Ishikawa (cell line): ENCODE measurements at regions not wholly inside any gene's neighbourhood (a gene's known extent, or its start where the extent isn't known, plus 50 kb on each side); places are given as distances from the start of the nearest gene placed in this dataset.

ENCODE experiments used
- CEBPB ChIP-seq: IDR thresholded peaks from 2 replicates; pipeline ENCODE4 v1.6.1; 2012
- CREB1 ChIP-seq: IDR thresholded peaks from 2 replicates; pipeline ENCODE4 v1.6.1; 2012; ENCODE audit warnings: low read depth
- EGR1 ChIP-seq: IDR thresholded peaks from 2 replicates; pipeline ENCODE4 v1.6.1; 2012
- EP300 ChIP-seq: IDR thresholded peaks from 2 replicates; pipeline ENCODE4 v1.6.1; 2012; ENCODE audit warnings: borderline replicate concordance
- FOXM1 ChIP-seq: IDR thresholded peaks from 2 replicates; pipeline ENCODE4 v1.6.1; 2012; ENCODE audit warnings: low read depth, borderline replicate concordance
- NFIC ChIP-seq: IDR thresholded peaks from 2 replicates; pipeline ENCODE4 v1.6.1; 2012
- RAD21 ChIP-seq: IDR thresholded peaks from 2 replicates; pipeline ENCODE4 v1.6.1; 2012; ENCODE audit warnings: low read depth
- REST ChIP-seq: IDR thresholded peaks from 2 replicates; pipeline ENCODE4 v1.6.1; 2012; ENCODE audit warnings: low read depth, mild to moderate bottlenecking
- TAF1 ChIP-seq: IDR thresholded peaks from 2 replicates; pipeline ENCODE4 v1.6.1; 2012; ENCODE audit warnings: low read depth, mild to moderate bottlenecking
- TCF12 ChIP-seq: IDR thresholded peaks from 2 replicates; pipeline ENCODE4 v1.6.1; 2012; ENCODE audit warnings: low read depth
- TEAD4 ChIP-seq: IDR thresholded peaks from 2 replicates; pipeline ENCODE4 v1.6.1; 2012
- YY1 ChIP-seq: IDR thresholded peaks from 2 replicates; pipeline ENCODE4 v1.6.1; 2012; ENCODE audit warnings: low read depth
- ZBTB7A ChIP-seq: IDR thresholded peaks from 2 replicates; pipeline ENCODE4 v1.6.1; 2012; ENCODE audit warnings: low read depth
- TF ChIP-seq, protein P1 (sequence below): IDR thresholded peaks from 2 replicates; pipeline ENCODE4 v1.6.1; 2012
- TF ChIP-seq, protein P2 (sequence below): IDR thresholded peaks from 2 replicates; pipeline ENCODE4 v1.6.1; 2012

- TF ChIP-seq TEAD4 = no peak
- no peak for TF ChIP-seq REST
- TF ChIP-seq, protein P1, sequence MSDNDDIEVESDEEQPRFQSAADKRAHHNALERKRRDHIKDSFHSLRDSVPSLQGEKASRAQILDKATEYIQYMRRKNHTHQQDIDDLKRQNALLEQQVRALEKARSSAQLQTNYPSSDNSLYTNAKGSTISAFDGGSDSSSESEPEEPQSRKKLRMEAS = no peak
- no peak for TF ChIP-seq TCF12
These were observed 93.0 kb upstream of the TMPO start for GRCh38 chr12:98422359-98422758.

DNA sequence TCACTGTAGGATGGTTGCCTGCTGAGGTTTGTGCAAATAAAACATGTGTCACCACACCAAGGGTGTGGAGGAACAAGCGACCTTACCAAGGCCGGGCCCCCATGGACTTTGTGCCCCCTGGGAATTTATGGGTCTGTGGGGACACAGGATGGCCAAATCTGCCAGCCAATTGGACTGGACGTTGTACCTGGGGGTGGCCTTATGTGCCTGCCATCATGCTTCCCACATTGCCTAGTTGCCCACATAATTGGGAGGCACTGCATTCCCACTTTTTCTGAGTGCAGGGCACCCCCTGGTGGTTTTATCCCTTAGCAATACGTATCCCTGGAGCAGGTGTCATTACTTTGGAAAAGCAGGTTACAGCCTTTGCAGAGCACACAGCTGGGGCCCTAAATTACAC lies 92.6 kb upstream of the TMPO start:
- TF ChIP-seq, protein P1 = peak; percentile 22; the same call in 1 of the 2 replicates
- TF ChIP-seq ZBTB7A (no peak), RAD21 (peak; percentile 78)

- TF ChIP-seq TAF1 = no peak
- peak; percentile 13; the same call in 1 of the 2 replicates for TF ChIP-seq TEAD4
- TF ChIP-seq, protein P1 = no peak
- TF ChIP-seq EP300 = 0 out of 2 replicates have a peak, but pooled peaks have one; percentile 16
These were observed 91.4 kb upstream of the TMPO start for GRCh38 chr12:98423963-98424362.

GRCh38 chr12:98424726-98425401 lies 90.5 kb upstream of the TMPO start:
- TF ChIP-seq FOXM1 (peak; percentile 91), REST (no peak), ZBTB7A (no peak), RAD21 (peak; percentile 70), YY1 (0 out of 2 replicates have a peak, but pooled peaks have one; percentile 7), TAF1 (peak; percentile 38; the same call in 1 of the 2 replicates), EGR1 (no peak), TEAD4 (peak; percentile 97), TCF12 (peak; percentile 97), CEBPB (peak; percentile 70), NFIC (peak; percentile 98), EP300 (peak; percentile 97)
- TF ChIP-seq, protein P1 = peak; percentile 75; the same call in 1 of the 2 replicates
- TF ChIP-seq, protein P2, sequence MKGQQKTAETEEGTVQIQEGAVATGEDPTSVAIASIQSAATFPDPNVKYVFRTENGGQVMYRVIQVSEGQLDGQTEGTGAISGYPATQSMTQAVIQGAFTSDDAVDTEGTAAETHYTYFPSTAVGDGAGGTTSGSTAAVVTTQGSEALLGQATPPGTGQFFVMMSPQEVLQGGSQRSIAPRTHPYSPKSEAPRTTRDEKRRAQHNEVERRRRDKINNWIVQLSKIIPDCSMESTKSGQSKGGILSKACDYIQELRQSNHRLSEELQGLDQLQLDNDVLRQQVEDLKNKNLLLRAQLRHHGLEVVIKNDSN = peak; percentile 39; the same call in 1 of the 2 replicates

- TF ChIP-seq NFIC (no peak), CREB1 (no peak), EGR1 (no peak), TAF1 (no peak), RAD21 (no peak), YY1 (no peak)
- TF ChIP-seq, protein P2 = no peak
These were observed 89.5 kb upstream of the TMPO start for GRCh38 chr12:98425859-98426258.

DNA sequence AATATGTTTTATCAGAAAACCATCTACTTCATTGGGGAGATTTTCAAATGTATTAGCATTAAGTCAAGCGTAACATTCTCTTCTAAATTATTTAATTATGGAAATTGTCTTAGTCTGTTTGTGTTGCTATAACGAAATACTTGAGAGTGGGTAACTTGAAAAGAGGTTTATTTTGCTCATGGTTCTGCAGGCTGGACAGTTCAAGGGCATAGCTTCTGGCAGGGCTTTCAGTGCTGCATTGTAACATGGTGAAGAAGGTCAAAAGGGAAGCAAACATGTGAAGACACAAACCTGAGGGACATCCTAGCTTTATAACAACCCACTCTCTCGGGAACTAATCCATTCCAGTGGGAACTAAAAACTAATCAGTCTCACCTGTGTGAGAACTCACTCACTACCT lies 84.3 kb upstream of the TMPO start:
- TF ChIP-seq TAF1 (no peak), YY1 (no peak), NFIC (no peak), CREB1 (no peak)
- TF ChIP-seq, protein P1 = no peak
- TF ChIP-seq, protein P2 = no peak
